ENCODE measurements at regions not wholly inside any gene's neighbourhood (a gene's known extent, or its start where the extent isn't known, plus 50 kb on each side); places are given as distances from the start of the nearest gene placed in this dataset.

- TF ChIP-seq SP1 (CRISPR knock-in tag; conservative IDR thresholded peaks at IDR 0.05) (no peak), ZNF416 (CRISPR knock-in tag; IDR thresholded peaks at IDR 0.05) (no peak), ATF2 (CRISPR knock-in tag; IDR thresholded peaks at IDR 0.05; ENCODE audit: borderline replicate concordance, low read depth) (no peak), IRF2 (CRISPR knock-in tag; IDR thresholded peaks at IDR 0.05; ENCODE audit: borderline replicate concordance, low read depth) (no peak), STAT6 (CRISPR knock-in tag; conservative IDR thresholded peaks at IDR 0.05; ENCODE audit: low read depth) (no peak), ERG (CRISPR knock-in tag; IDR thresholded peaks at IDR 0.05) (no peak), TEAD1 (CRISPR knock-in tag; IDR thresholded peaks at IDR 0.05) (no peak), ZNF281 (CRISPR knock-in tag; IDR thresholded peaks at IDR 0.05) (no peak), PRDM15 (CRISPR knock-in tag; IDR thresholded peaks at IDR 0.05) (no peak), MLX (CRISPR knock-in tag; IDR thresholded peaks at IDR 0.05) (no peak), TEAD4 (CRISPR knock-in tag; IDR thresholded peaks at IDR 0.05) (no peak), ZNF263 (CRISPR knock-in tag; IDR thresholded peaks at IDR 0.05; ENCODE audit: low read depth) (no peak)
These were observed 241.6 kb downstream of the CDCA7 start (continued) for GRCh38 chr2:173596244-173596643.

- ChIA-PET POLR2A (no interaction called here), CTCF (no interaction called here)
- no peak for ATAC-seq
- Mint-ChIP-seq H3K9me3 (peaks cover 23% of the 10 kb centered on the region), H3K4me1 (no peaks in the 10 kb centered on the region), H3K4me3 (no peak overlapping the region), H3K27ac (no peak overlapping the region), H3K27me3 (ENCODE audit: low read depth) (peaks cover 3% of the 10 kb centered on the region), H3K36me3 (peaks cover 14% of the 10 kb centered on the region)
- no peak for TF ChIP-seq HMGXB4 (CRISPR knock-in tag; IDR thresholded peaks at IDR 0.05)
- TF ChIP-seq IRF2 (CRISPR knock-in tag; IDR thresholded peaks at IDR 0.05; ENCODE audit: borderline replicate concordance, low read depth): no peak
- no peak for TF ChIP-seq SOX15 (CRISPR knock-in tag; IDR thresholded peaks at IDR 0.05)
- TF ChIP-seq ZNF423 (CRISPR knock-in tag; IDR thresholded peaks at IDR 0.05): no peak
- no peak for TF ChIP-seq CREM (CRISPR knock-in tag; IDR thresholded peaks at IDR 0.05)
- TF ChIP-seq NFYB (CRISPR knock-in tag; conservative IDR thresholded peaks at IDR 0.05; ENCODE audit: low read depth): no peak
- TF ChIP-seq ATF2 (CRISPR knock-in tag; IDR thresholded peaks at IDR 0.05; ENCODE audit: borderline replicate concordance, low read depth): no peak
- no peak for TF ChIP-seq MYBL2 (CRISPR knock-in tag; IDR thresholded peaks at IDR 0.05)
- DNase-seq (ENCODE audit: low spot score): no peak
These were observed 243.9 kb downstream of the CDCA7 start for GRCh38 chr2:173598525-173598924.

Data from WTC11 (cell line).